ENCODE measurements at regions not wholly inside any gene's neighbourhood (a gene's known extent, or its start where the extent isn't known, plus 50 kb on each side); places are given as distances from the start of the nearest gene placed in this dataset.

GRCh38 chr2:239807568-239807967, 217.6 kb downstream of the NDUFA10 start:
- Histone ChIP-seq H3K4me3 (no peak overlapping the region), H3K27me3 (replicated peaks in 1 of 2; ENCODE audit: control insufficient read depth in 2 of 2, insufficient read depth in 2 of 2, low read length in 1 of 2) (no peaks in the 10 kb centered on the region; a peak in 1 of 4 replicates), H4K20me1 (ENCODE audit: control insufficient read depth, insufficient read depth) (no peaks in the 10 kb centered on the region), H2AFZ (ENCODE audit: control insufficient read depth, low read depth, low read length) (no peak overlapping the region), H3K79me2 (ENCODE audit: control insufficient read depth, insufficient read depth, low read length) (no peaks in the 10 kb centered on the region), H3K27ac (ENCODE audit: control insufficient read depth, insufficient read depth) (no peak overlapping the region), H3K4me1 (ENCODE audit: control insufficient read depth, insufficient read depth, low read length) (no peaks in the 10 kb centered on the region), H3K4me2 (ENCODE audit: control insufficient read depth, insufficient read depth) (no peak overlapping the region), H3K9ac (ENCODE audit: control insufficient read depth, insufficient read depth, low read length) (no peak overlapping the region), H3K9me3 (replicated peaks; ENCODE audit: control insufficient read depth, insufficient read depth, low read length) (no peaks in the 10 kb centered on the region), H3K36me3 (ENCODE audit: control insufficient read depth in 2 of 2, insufficient read depth in 2 of 2, low read length in 1 of 2) (no peaks in the 10 kb centered on the region)
- BruUV-seq (replicated peaks) = no TSS peak
- TF ChIP-seq POLR2AphosphoS5 (IDR thresholded peaks at IDR 0.05; ENCODE audit: low read length) = no peak
- no peak for TF ChIP-seq EGR1 (IDR thresholded peaks at IDR 0.05; ENCODE audit: borderline replicate concordance in 1 of 2, low read depth in 2 of 2, low read length in 2 of 2)
- TF ChIP-seq JUNB (IDR thresholded peaks at IDR 0.05) = no peak
- TF ChIP-seq POLR2A (IDR thresholded peaks at IDR 0.05; ENCODE audit: low read depth, low read length) = no peak
- TF ChIP-seq ZBED1 (IDR thresholded peaks at IDR 0.05; ENCODE audit: borderline replicate concordance) = no peak
- no peak for TF ChIP-seq TBL1XR1 (IDR thresholded peaks at IDR 0.05; ENCODE audit: low read depth, low read length)
- 49% methylated on average over 10 of the region's 10 CpGs for WGBS (ENCODE audit: insufficient coverage, insufficient replicate concordance, low lambda C conversion rate, missing lambda C conversion rate)
- ChIA-PET RAD21 (ENCODE audit: unreplicated experiment) (no interaction called here), CTCF (no interaction called here), POLR2A (no interaction called here), SMC1A (ENCODE audit: uncharacterized antibody, unreplicated experiment) (no interaction called here)
- no peak for DNase-seq (ENCODE audit: low read depth, low spot score)
- FAIRE-seq = no peak
- ATAC-seq = no peak
- in situ Hi-C loops (cut with MboI) (no loop called here), intact Hi-C loops (cut with micrococcal nuclease; ENCODE audit: unreplicated experiment) (no loop called here)

GRCh38 chr2:239806758-239807434, 218.2 kb downstream of the NDUFA10 start:
- Histone ChIP-seq H3K27ac (ENCODE audit: control insufficient read depth, insufficient read depth) (no peak overlapping the region), H3K4me3 (no peak overlapping the region), H3K9ac (ENCODE audit: control insufficient read depth, insufficient read depth, low read length) (no peak overlapping the region), H3K9me3 (replicated peaks; ENCODE audit: control insufficient read depth, insufficient read depth, low read length) (no peaks in the 10 kb centered on the region), H3K79me2 (ENCODE audit: control insufficient read depth, insufficient read depth, low read length) (no peaks in the 10 kb centered on the region), H4K20me1 (ENCODE audit: control insufficient read depth, insufficient read depth) (no peaks in the 10 kb centered on the region), H3K4me1 (ENCODE audit: control insufficient read depth, insufficient read depth, low read length) (no peaks in the 10 kb centered on the region), H2AFZ (ENCODE audit: control insufficient read depth, low read depth, low read length) (no peak overlapping the region), H3K27me3 (replicated peaks in 1 of 2; ENCODE audit: control insufficient read depth in 2 of 2, insufficient read depth in 2 of 2, low read length in 1 of 2) (no peaks in the 10 kb centered on the region; a peak in 1 of 4 replicates), H3K4me2 (ENCODE audit: control insufficient read depth, insufficient read depth) (no peak overlapping the region), H3K36me3 (ENCODE audit: control insufficient read depth in 2 of 2, insufficient read depth in 2 of 2, low read length in 1 of 2) (no peaks in the 10 kb centered on the region)
- POLR2A ChIA-PET = no interaction called here
- BruUV-seq (replicated peaks) = no TSS peak
- FAIRE-seq = no peak
- in situ Hi-C loops (cut with MboI) = no loop called here
- 31% methylated on average over 19 of the region's 19 CpGs for WGBS (ENCODE audit: insufficient coverage, insufficient replicate concordance, low lambda C conversion rate, missing lambda C conversion rate)
- CTCF ChIA-PET = no interaction called here
- no peak for DNase-seq (ENCODE audit: low read depth, low spot score)
- intact Hi-C loops (cut with micrococcal nuclease; ENCODE audit: unreplicated experiment) = no loop called here
- RAD21 ChIA-PET (ENCODE audit: unreplicated experiment) = no interaction called here
- no peak for ATAC-seq
- SMC1A ChIA-PET (ENCODE audit: uncharacterized antibody, unreplicated experiment) = no interaction called here
- TF ChIP-seq ZNF384 (IDR thresholded peaks at IDR 0.05; ENCODE audit: borderline replicate concordance, low read depth, low read length) (no peak), PRDM15 (CRISPR knock-in tag; IDR thresholded peaks at IDR 0.05) (no peak), SMC3 (IDR thresholded peaks at IDR 0.05; ENCODE audit: borderline replicate concordance, low read length) (no peak), CREB1 (IDR thresholded peaks at IDR 0.05; ENCODE audit: low read depth) (no peak), ZBED1 (IDR thresholded peaks at IDR 0.05; ENCODE audit: borderline replicate concordance) (no peak), TBL1XR1 (IDR thresholded peaks at IDR 0.05; ENCODE audit: low read depth, low read length) (no peak), POLR2AphosphoS5 (IDR thresholded peaks at IDR 0.05; ENCODE audit: low read length) (no peak), MYC (IDR thresholded peaks at IDR 0.05; ENCODE audit: insufficient read depth, insufficient read length, insufficient replicate concordance, low read length, severe bottlenecking) (no peak), FOXK2 (IDR thresholded peaks at IDR 0.05) (no peak), POLR2AphosphoS2 (IDR thresholded peaks at IDR 0.05; ENCODE audit: low read depth, low read length) (no peak), CBFB (IDR thresholded peaks at IDR 0.05; ENCODE audit: low read depth) (no peak), HDGF (IDR thresholded peaks at IDR 0.05) (no peak), EZH2 (IDR thresholded peaks at IDR 0.05; ENCODE audit: borderline replicate concordance, control insufficient read depth, low read depth, low read length) (no peak)

Data from GM12878 (cell line).